ENCODE measurements at regions not wholly inside any gene's neighbourhood (a gene's known extent, or its start where the extent isn't known, plus 50 kb on each side); places are given as distances from the start of the nearest gene placed in this dataset.

- DNase-seq (ENCODE audit: low read depth, low spot score), result no peak
- Histone ChIP-seq H3K79me2 (ENCODE audit: control insufficient read depth, insufficient read depth, low read length) (no peaks in the 10 kb centered on the region), H3K4me1 (ENCODE audit: control insufficient read depth, extremely low read depth, insufficient read depth, low read length) (no peaks in the 10 kb centered on the region), H3K4me2 (ENCODE audit: control insufficient read depth, extremely low read depth, insufficient read depth, low read depth, low read length) (no peak overlapping the region), H3K4me3 (ENCODE audit: control insufficient read depth in 2 of 3, extremely low read depth in 1 of 3, insufficient read depth in 2 of 3, low read depth in 1 of 3, low read length in 3 of 3) (no peak overlapping the region), H3K27ac (ENCODE audit: control insufficient read depth, insufficient read depth, low read length) (no peak overlapping the region), H3K9me1 (ENCODE audit: control insufficient read depth, extremely low read depth, insufficient read depth, low read length) (no peaks in the 10 kb centered on the region), H3K36me3 (ENCODE audit: control insufficient read depth in 2 of 2, extremely low read depth in 1 of 2, insufficient read depth in 2 of 2, low read length in 2 of 2) (no peaks in the 10 kb centered on the region), H2AFZ (ENCODE audit: control insufficient read depth, low read length) (no peak overlapping the region), H3K9me3 (ENCODE audit: control insufficient read depth, low read depth, low read length) (peaks cover 2% of the 10 kb centered on the region), H3K9ac (ENCODE audit: control insufficient read depth, extremely low read depth, insufficient read depth, low read length) (no peak overlapping the region), H3K27me3 (ENCODE audit: control insufficient read depth, extremely low read depth, insufficient read depth, low read length) (no peaks in the 10 kb centered on the region), H4K20me1 (ENCODE audit: control insufficient read depth, extremely low read depth, insufficient read depth, low read length) (no peaks in the 10 kb centered on the region)
- no peak for TF ChIP-seq CTCF (optimal IDR thresholded peaks at IDR 0.05 in 1 of 3, IDR thresholded peaks at IDR 0.05 in 1 of 3, conservative IDR thresholded peaks at IDR 0.05 in 1 of 3; ENCODE audit: extremely low read depth in 1 of 3, insufficient read depth in 2 of 3, low read length in 3 of 3)
- TF ChIP-seq EZH2 (IDR thresholded peaks at IDR 0.05; ENCODE audit: low read length), result no peak
- no peak for FAIRE-seq
- dilution Hi-C loops (cut with MboI; ENCODE audit: extremely low pct_ligation_motif_present, low sequenced_read_pairs), result no loop called here
Observed at GRCh38 chr10:37643187-37643586, 214.2 kb downstream of the ZNF248 start.

DNA sequence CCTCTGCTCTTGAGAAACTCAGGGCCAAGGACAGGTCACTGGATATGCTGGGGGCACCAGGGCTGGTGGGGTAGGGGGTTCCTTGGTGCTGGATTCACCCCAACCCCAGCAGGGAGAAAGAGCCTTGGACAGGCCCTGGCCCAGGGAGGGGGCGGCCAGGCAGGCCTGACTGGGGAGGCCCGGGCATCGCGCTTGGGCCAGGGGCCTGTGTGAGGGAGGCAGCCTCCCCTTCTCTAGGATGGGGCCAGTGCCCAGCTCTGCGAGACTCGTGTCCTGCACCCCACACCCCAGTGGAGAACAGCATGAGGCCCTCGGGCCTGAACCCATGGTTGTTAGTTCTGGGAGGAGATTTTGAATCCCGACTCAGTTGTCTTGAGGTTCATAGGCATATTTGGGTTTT lies 217.1 kb downstream of the ZNF248 start:
- TF ChIP-seq CTCF (optimal IDR thresholded peaks at IDR 0.05 in 1 of 3, IDR thresholded peaks at IDR 0.05 in 1 of 3, conservative IDR thresholded peaks at IDR 0.05 in 1 of 3; ENCODE audit: extremely low read depth in 1 of 3, insufficient read depth in 2 of 3, low read length in 3 of 3), result no peak
- TF ChIP-seq EZH2 (IDR thresholded peaks at IDR 0.05; ENCODE audit: low read length), result no peak
- no peak for DNase-seq (ENCODE audit: low read depth, low spot score)
- dilution Hi-C loops (cut with MboI; ENCODE audit: extremely low pct_ligation_motif_present, low sequenced_read_pairs), result no loop called here
- H3K4me2 ChIP-seq (ENCODE audit: control insufficient read depth, extremely low read depth, insufficient read depth, low read depth, low read length), result no peak overlapping the region
- no peaks in the 10 kb centered on the region for H3K4me1 ChIP-seq (ENCODE audit: control insufficient read depth, extremely low read depth, insufficient read depth, low read length)
- H3K36me3 ChIP-seq (ENCODE audit: control insufficient read depth in 2 of 2, extremely low read depth in 1 of 2, insufficient read depth in 2 of 2, low read length in 2 of 2), result no peaks in the 10 kb centered on the region
- peaks cover 2% of the 10 kb centered on the region for H3K9me3 ChIP-seq (ENCODE audit: control insufficient read depth, low read depth, low read length)
- no peaks in the 10 kb centered on the region for H3K9me1 ChIP-seq (ENCODE audit: control insufficient read depth, extremely low read depth, insufficient read depth, low read length)
- no peaks in the 10 kb centered on the region for H3K27me3 ChIP-seq (ENCODE audit: control insufficient read depth, extremely low read depth, insufficient read depth, low read length)
- no peak overlapping the region for H3K27ac ChIP-seq (ENCODE audit: control insufficient read depth, insufficient read depth, low read length)
- no peak for FAIRE-seq
- no peaks in the 10 kb centered on the region for H3K79me2 ChIP-seq (ENCODE audit: control insufficient read depth, insufficient read depth, low read length)
- H3K4me3 ChIP-seq (ENCODE audit: control insufficient read depth in 2 of 3, extremely low read depth in 1 of 3, insufficient read depth in 2 of 3, low read depth in 1 of 3, low read length in 3 of 3), result no peak overlapping the region
- no peak overlapping the region for H2AFZ ChIP-seq (ENCODE audit: control insufficient read depth, low read length)
- H4K20me1 ChIP-seq (ENCODE audit: control insufficient read depth, extremely low read depth, insufficient read depth, low read length), result no peaks in the 10 kb centered on the region
- no peak overlapping the region for H3K9ac ChIP-seq (ENCODE audit: control insufficient read depth, extremely low read depth, insufficient read depth, low read length)
